Neural progenitor cell (in vitro differentiated cells): ENCODE measurements at regions not wholly inside any gene's neighbourhood (a gene's known extent, or its start where the extent isn't known, plus 50 kb on each side); places are given as distances from the start of the nearest gene placed in this dataset.

Experiments used
- CTCF ChIP-seq: fragments of 200-600 bp; sonication (generic); IDR thresholded peaks from 2 replicates; pipeline ENCODE4 v1.5.1; 2017; ENCODE audit warnings: antibody characterized with exemption, mild to moderate bottlenecking
- EZH2phosphoT487 ChIP-seq: fragments of 200-600 bp; sonication (generic); IDR thresholded peaks from 2 replicates; pipeline ENCODE4 v1.6.1; 2017; ENCODE audit warnings: antibody characterized with exemption

- TF ChIP-seq CTCF (no peak), EZH2phosphoT487 (no peak)
Observed at GRCh38 chr13:50720861-50721671, 122.4 kb downstream of the DLEU7 start.
